GM23248 (cell line): ENCODE measurements at regions not wholly inside any gene's neighbourhood (a gene's known extent, or its start where the extent isn't known, plus 50 kb on each side); places are given as distances from the start of the nearest gene placed in this dataset.

ENCODE experiments used
- EZH2 ChIP-seq: fragments of 200-600 bp; sonication (generic); IDR thresholded peaks from 2 replicates; pipeline ENCODE4 v1.6.1; 2018; ENCODE audit warnings: antibody characterized with exemption, mild to moderate bottlenecking; ENCODE audit not compliant: insufficient read depth, poor library complexity, severe bottlenecking
- EZH2phosphoT487 ChIP-seq: fragments of 200-600 bp; sonication (generic); IDR thresholded peaks from 2 replicates; pipeline ENCODE4 v1.6.1; 2018; ENCODE audit warnings: antibody characterized with exemption, moderate library complexity, mild to moderate bottlenecking, low read depth; ENCODE audit not compliant: insufficient read depth

GRCh38 chr3:127426444-127427153, 138.8 kb upstream of the PRR20G start:
- TF ChIP-seq EZH2 (no peak), EZH2phosphoT487 (no peak)
